Stimulated activated CD4-positive, alpha-beta T cell treated with anti-CD3 and anti-CD28 coated beads, Interleukin-4, amount 100 ng/mL, for 48 hours (primary cell): ENCODE measurements at regions not wholly inside any gene's neighbourhood (a gene's known extent, or its start where the extent isn't known, plus 50 kb on each side); places are given as distances from the start of the nearest gene placed in this dataset.
"Not testable (repeated sequence)": the region's sequence is repeated elsewhere in the genome, so short reads cannot be mapped to it uniquely, and the experiment has no call there.

Source experiments
- DNase-seq, 2 donors: peaks; one replicate each; pipeline ENCODE4 v3.0.0-alpha.2; 2020; ENCODE audit warnings: low read depth in 2 of 2

- DNase-seq, result no peak
These were observed 102.0 kb upstream of the DAZL start for GRCh38 chr3:16707260-16707659.

- no peak for DNase-seq
These were observed 103.1 kb upstream of the DAZL start for GRCh38 chr3:16708285-16708684.

GRCh38 chr3:16711691-16712090 is 106.5 kb upstream of the DAZL start:
- DNase-seq, result not testable (repeated sequence)

- no peak for DNase-seq
These were observed 110.1 kb upstream of the DAZL start for GRCh38 chr3:16715281-16715680.

GRCh38 chr3:16719426-16719825 is 114.2 kb upstream of the DAZL start:
- no peak for DNase-seq

GRCh38 chr3:16720367-16720940 is 115.2 kb upstream of the DAZL start:
- DNase-seq, result no peak

- DNase-seq, result no peak
These were observed 116.3 kb upstream of the DAZL start for GRCh38 chr3:16721494-16721893.

- no peak for DNase-seq
These were observed 118.8 kb upstream of the DAZL start for GRCh38 chr3:16723978-16724377.

- no peak for DNase-seq
These were observed 119.3 kb upstream of the DAZL start for GRCh38 chr3:16724487-16724886.

- no peak for DNase-seq
These were observed 120.7 kb upstream of the DAZL start for GRCh38 chr3:16725972-16726371.

GRCh38 chr3:16728770-16729745 is 123.8 kb upstream of the DAZL start:
- no peak for DNase-seq

GRCh38 chr3:16738451-16738850 is 133.2 kb upstream of the DAZL start:
- DNase-seq, result no peak

- no peak for DNase-seq
These were observed 134.4 kb upstream of the DAZL start for GRCh38 chr3:16739541-16740105.

GRCh38 chr3:16740515-16740914 is 135.3 kb upstream of the DAZL start:
- DNase-seq, result no peak

GRCh38 chr3:16741103-16741758 is 136.0 kb upstream of the DAZL start:
- DNase-seq, result peak in 1 of 2 donors; percentile 50

- DNase-seq, result peak in 1 of 2 donors; percentile 30
These were observed 136.7 kb upstream of the DAZL start for GRCh38 chr3:16741890-16742289.

- DNase-seq, result no peak
These were observed 138.1 kb upstream of the DAZL start for GRCh38 chr3:16743276-16743675.

GRCh38 chr3:16759227-16759903 is 125.4 kb upstream of the PLCL2 start:
- DNase-seq, result no peak

GRCh38 chr3:16761571-16761970 is 123.2 kb upstream of the PLCL2 start:
- no peak for DNase-seq

GRCh38 chr3:16765661-16766060 is 119.1 kb upstream of the PLCL2 start:
- no peak for DNase-seq

GRCh38 chr3:16767006-16767405 is 117.7 kb upstream of the PLCL2 start:
- no peak for DNase-seq

GRCh38 chr3:16768014-16768413 is 116.7 kb upstream of the PLCL2 start:
- no peak for DNase-seq
